ENCODE measurements at regions not wholly inside any gene's neighbourhood (a gene's known extent, or its start where the extent isn't known, plus 50 kb on each side); places are given as distances from the start of the nearest gene placed in this dataset.

DNA sequence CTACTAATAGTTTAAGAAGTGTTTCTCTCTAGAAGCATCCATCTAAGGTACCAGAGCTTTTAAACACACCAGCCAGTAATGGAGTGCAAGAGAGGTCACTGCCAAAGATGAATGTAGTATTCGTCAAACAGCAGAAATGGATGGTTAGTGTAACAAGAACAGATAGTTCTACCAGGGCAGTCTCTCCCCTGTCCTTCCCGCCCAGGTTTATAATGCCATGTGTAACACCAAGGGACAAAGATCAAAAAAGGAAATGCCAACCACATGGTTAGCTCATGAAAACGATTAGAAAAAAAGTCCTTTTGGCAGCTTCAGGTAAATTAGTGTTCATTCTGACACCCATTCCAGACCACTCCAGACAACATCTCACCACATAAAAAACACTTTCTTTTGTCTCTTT, 100.9 kb downstream of the RPS29 start:
- no peaks in the 10 kb centered on the region for H3K36me3 ChIP-seq
- DNase-seq (no peak), ATAC-seq (no peak), FAIRE-seq (no peak)
- no peaks in the 10 kb centered on the region for H3K9me3 ChIP-seq
- TF ChIP-seq, protein P1, sequence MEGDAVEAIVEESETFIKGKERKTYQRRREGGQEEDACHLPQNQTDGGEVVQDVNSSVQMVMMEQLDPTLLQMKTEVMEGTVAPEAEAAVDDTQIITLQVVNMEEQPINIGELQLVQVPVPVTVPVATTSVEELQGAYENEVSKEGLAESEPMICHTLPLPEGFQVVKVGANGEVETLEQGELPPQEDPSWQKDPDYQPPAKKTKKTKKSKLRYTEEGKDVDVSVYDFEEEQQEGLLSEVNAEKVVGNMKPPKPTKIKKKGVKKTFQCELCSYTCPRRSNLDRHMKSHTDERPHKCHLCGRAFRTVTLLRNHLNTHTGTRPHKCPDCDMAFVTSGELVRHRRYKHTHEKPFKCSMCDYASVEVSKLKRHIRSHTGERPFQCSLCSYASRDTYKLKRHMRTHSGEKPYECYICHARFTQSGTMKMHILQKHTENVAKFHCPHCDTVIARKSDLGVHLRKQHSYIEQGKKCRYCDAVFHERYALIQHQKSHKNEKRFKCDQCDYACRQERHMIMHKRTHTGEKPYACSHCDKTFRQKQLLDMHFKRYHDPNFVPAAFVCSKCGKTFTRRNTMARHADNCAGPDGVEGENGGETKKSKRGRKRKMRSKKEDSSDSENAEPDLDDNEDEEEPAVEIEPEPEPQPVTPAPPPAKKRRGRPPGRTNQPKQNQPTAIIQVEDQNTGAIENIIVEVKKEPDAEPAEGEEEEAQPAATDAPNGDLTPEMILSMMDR (IDR thresholded peaks at IDR 0.05), result no peak
- WGBS, 2 donors, result 51% methylated on average over 3 of the region's 3 CpGs
- H3K4me3 ChIP-seq, result no peak overlapping the region
- H3K27ac ChIP-seq, result no peak overlapping the region
- no peaks in the 10 kb centered on the region for H3K27me3 ChIP-seq
- intact Hi-C loops (cut with DNase I), result no loop called here
- H3K4me1 ChIP-seq, result peaks cover 0 to 2% (median 1%) of the 10 kb centered on the region in 3 donors

DNA sequence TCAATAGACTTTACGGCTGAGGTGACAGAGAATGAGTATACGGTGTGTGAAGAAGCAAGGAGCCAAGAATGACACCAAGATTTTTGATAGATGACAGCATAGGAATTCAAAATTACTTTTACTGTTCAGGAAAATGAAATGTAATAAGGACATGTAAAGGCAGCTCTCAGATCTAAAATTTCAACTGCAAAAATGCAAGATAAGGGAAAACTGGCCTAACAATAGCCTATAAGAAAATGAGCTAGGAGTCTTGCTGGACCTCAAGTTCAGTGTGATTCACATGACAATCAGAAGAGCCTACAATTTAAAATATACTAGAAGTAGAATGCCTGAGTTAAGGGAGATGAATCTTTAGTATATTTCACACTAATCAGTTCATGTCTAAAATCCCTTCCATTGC, 102.0 kb downstream of the RPS29 start:
- Histone ChIP-seq H3K27ac (no peak overlapping the region), H3K4me3 (no peak overlapping the region), H3K4me1 (peaks cover 0 to 9% (median 8%) of the 10 kb centered on the region in 3 donors), H3K36me3 (no peaks in the 10 kb centered on the region), H3K9me3 (no peaks in the 10 kb centered on the region), H3K27me3 (no peaks in the 10 kb centered on the region)
- FAIRE-seq, result no peak
- 93% methylated on average over 2 of the region's 2 CpGs for WGBS, 2 donors
- TF ChIP-seq, protein P1 (IDR thresholded peaks at IDR 0.05), result no peak
- no peak for ATAC-seq
- intact Hi-C loops (cut with DNase I), result no loop called here
- DNase-seq, result no peak

DNA sequence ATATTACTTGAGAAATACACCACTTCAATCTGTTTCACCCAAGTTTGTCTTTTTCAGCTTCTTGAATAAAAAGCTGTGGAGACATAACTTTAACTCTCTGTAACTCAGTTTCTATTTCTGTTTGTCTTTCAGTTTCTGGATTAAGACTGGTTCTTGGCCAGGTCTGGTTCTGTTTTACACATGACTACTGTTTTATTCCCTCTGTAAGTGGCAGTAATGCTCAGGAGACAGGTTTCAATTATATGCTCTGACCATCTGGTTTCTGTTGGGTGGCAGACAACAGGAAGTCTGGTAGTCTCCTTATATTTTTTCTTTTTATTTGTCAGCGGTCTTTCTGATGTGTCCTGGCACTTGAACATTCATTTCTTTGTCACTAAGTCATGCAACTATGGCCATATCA, 102.9 kb downstream of the RPS29 start:
- no peak for FAIRE-seq
- H3K4me1 ChIP-seq, result peaks cover 0 to 12% (median 8%) of the 10 kb centered on the region in 3 donors
- TF ChIP-seq, protein P1 (IDR thresholded peaks at IDR 0.05), result no peak

DNA sequence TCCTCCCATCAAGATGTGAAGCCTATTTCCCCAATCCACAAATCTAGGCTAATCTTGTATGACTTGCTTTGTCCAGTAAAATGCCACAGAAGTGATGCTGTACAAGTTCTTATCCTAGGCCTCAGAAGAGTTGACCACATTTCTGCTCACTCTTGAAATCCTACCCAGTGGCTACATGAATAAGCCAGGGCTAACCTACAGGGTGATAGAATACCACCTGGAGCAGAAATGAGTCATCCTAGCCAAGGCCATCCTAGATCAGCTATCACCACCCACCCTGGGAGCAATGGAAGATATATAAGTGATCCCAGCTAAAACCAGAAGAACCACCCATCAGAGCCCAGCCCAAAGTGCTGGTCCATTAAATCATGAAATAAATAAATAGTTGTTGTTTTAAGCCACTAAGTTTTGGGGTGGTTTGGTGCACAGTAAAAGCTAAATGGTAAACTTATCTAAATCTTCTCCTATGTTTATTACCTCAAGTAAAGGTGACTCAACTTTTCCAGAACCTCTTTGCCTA, 105.1 kb downstream of the RPS29 start:
- intact Hi-C loops (cut with DNase I), result no loop called here
- Histone ChIP-seq H3K9me3 (no peaks in the 10 kb centered on the region), H3K27me3 (no peaks in the 10 kb centered on the region), H3K27ac (no peak overlapping the region), H3K36me3 (no peaks in the 10 kb centered on the region), H3K4me3 (no peak overlapping the region), H3K4me1 (peaks cover 0 to 12% (median 8%) of the 10 kb centered on the region in 3 donors)
- DNase-seq, result no peak
- TF ChIP-seq, protein P1 (IDR thresholded peaks at IDR 0.05), result no peak
- no peak for ATAC-seq
- no peak for FAIRE-seq

More for the DNA sequence above, 102.9 kb downstream of the RPS29 start:
- Histone ChIP-seq H3K9me3 (no peaks in the 10 kb centered on the region), H3K4me3 (no peak overlapping the region), H3K27me3 (no peaks in the 10 kb centered on the region), H3K36me3 (no peaks in the 10 kb centered on the region), H3K27ac (no peak overlapping the region)
- ATAC-seq, result no peak
- DNase-seq, result no peak
- 64 to 67% methylated on average over 1 of the region's 1 CpG for WGBS, 2 donors
- intact Hi-C loops (cut with DNase I), result no loop called here

DNA sequence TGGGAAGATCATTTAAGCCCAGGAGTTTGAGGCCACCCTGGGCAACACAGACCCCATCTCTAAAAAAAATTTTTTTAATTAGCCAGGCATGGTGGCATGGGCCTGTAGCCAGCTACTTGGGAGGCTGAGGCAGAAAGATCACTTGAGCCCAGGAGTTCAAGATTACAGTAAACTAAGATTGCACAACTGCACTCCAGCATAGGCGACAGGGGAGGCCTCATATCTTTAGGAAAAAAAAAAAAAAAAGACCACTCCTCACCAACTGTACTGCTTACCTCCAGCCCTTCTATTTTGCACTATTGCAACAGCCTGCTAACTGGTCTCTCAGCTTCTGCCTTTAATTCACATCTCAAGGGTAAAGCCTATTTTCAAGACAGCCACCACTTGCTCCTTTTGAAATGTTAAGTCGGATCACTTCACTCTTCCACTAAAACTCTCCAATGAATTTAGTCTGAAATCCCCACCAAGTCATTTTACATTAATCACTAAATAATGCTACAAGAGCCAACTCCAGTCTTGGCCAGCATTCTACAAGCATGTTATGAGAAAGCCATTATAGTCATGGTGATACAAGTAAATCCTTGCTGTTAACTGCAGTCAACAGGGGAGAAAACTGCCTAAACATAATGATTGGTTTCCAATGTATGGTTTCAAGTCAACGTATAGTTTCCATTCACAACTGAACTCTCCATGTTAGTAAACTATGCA, 106.0 kb downstream of the RPS29 start:
- FAIRE-seq, result no peak
- WGBS, 2 donors, result 82 to 86% methylated on average over 3 of the region's 3 CpGs
- TF ChIP-seq, protein P1 (IDR thresholded peaks at IDR 0.05), result no peak
- DNase-seq, result no peak
- no peaks in the 10 kb centered on the region for H3K36me3 ChIP-seq
- intact Hi-C loops (cut with DNase I), result no loop called here
- H3K27ac ChIP-seq, result peak overlapping the region in 2 of 4 donors; percentile 29 to 30
- no peaks in the 10 kb centered on the region for H3K9me3 ChIP-seq
- no peaks in the 10 kb centered on the region for H3K27me3 ChIP-seq
- peak in 1 of 4 donors; percentile 4 for ATAC-seq
- peaks cover 0 to 12% (median 8%) of the 10 kb centered on the region in 3 donors for H3K4me1 ChIP-seq
- no peak overlapping the region for H3K4me3 ChIP-seq

Data from pancreas (tissue), 10 donors.